ENCODE measurements at regions not wholly inside any gene's neighbourhood (a gene's known extent, or its start where the extent isn't known, plus 50 kb on each side); places are given as distances from the start of the nearest gene placed in this dataset.

- POLR2A ChIA-PET (ENCODE audit: unreplicated experiment) = no interaction called here
- Histone ChIP-seq H3K4me1 (ENCODE audit: insufficient read depth, low read length) (no peaks in the 10 kb centered on the region), H3F3A (ENCODE audit: low read length, unreplicated experiment) (no peaks in the 10 kb centered on the region), H3K4me2 (ENCODE audit: low read length) (no peak overlapping the region), H3K27me3 (ENCODE audit: low read length) (peaks cover 10% of the 10 kb centered on the region; the same call in 1 of the 2 replicates), H3K4me3 (ENCODE audit: low read length) (no peak overlapping the region), H4K20me1 (ENCODE audit: low read length) (no peaks in the 10 kb centered on the region), H3K79me2 (ENCODE audit: low read length) (no peaks in the 10 kb centered on the region), H3K9ac (ENCODE audit: low read length) (no peak overlapping the region), H3K9me2 (replicated peaks; ENCODE audit: low read length) (no peaks in the 10 kb centered on the region), H3K27ac (ENCODE audit: low read length) (no peak overlapping the region), H2AFZ (ENCODE audit: low read length) (no peak overlapping the region), H3K36me3 (ENCODE audit: low read depth, low read length) (no peaks in the 10 kb centered on the region), H3K9me3 (ENCODE audit: low read length) (no peaks in the 10 kb centered on the region)
- no peak for DNase-seq
- CTCF ChIA-PET = no interaction called here
- BruUV-seq (replicated peaks) = no TSS peak
- no peak for ATAC-seq
- intact Hi-C loops (cut with micrococcal nuclease) = no loop called here
- TF ChIP-seq EZH2phosphoT487 (IDR thresholded peaks at IDR 0.05; ENCODE audit: borderline replicate concordance, low read length) (no peak), EZH2 (IDR thresholded peaks at IDR 0.05; ENCODE audit: low read length, unreplicated experiment) (no peak)
- TF ChIP-seq, protein P1, sequence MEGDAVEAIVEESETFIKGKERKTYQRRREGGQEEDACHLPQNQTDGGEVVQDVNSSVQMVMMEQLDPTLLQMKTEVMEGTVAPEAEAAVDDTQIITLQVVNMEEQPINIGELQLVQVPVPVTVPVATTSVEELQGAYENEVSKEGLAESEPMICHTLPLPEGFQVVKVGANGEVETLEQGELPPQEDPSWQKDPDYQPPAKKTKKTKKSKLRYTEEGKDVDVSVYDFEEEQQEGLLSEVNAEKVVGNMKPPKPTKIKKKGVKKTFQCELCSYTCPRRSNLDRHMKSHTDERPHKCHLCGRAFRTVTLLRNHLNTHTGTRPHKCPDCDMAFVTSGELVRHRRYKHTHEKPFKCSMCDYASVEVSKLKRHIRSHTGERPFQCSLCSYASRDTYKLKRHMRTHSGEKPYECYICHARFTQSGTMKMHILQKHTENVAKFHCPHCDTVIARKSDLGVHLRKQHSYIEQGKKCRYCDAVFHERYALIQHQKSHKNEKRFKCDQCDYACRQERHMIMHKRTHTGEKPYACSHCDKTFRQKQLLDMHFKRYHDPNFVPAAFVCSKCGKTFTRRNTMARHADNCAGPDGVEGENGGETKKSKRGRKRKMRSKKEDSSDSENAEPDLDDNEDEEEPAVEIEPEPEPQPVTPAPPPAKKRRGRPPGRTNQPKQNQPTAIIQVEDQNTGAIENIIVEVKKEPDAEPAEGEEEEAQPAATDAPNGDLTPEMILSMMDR (conservative IDR thresholded peaks at IDR 0.05; ENCODE audit: low read depth, low read length) = no peak
Observed at GRCh38 chr10:61157182-61157581, 213.2 kb upstream of the RHOBTB1 start.

- Histone ChIP-seq H3K27ac (ENCODE audit: low read length) (no peak overlapping the region), H3K4me2 (ENCODE audit: low read length) (no peak overlapping the region), H3K9ac (ENCODE audit: low read length) (no peak overlapping the region), H3K4me1 (ENCODE audit: insufficient read depth, low read length) (no peaks in the 10 kb centered on the region), H3K9me3 (ENCODE audit: low read length) (no peaks in the 10 kb centered on the region), H3K4me3 (ENCODE audit: low read length) (no peak overlapping the region), H3K79me2 (ENCODE audit: low read length) (no peaks in the 10 kb centered on the region), H3K36me3 (ENCODE audit: low read depth, low read length) (no peaks in the 10 kb centered on the region), H4K20me1 (ENCODE audit: low read length) (no peaks in the 10 kb centered on the region), H2AFZ (ENCODE audit: low read length) (no peak overlapping the region), H3K27me3 (ENCODE audit: low read length) (peaks cover 15% of the 10 kb centered on the region; the same call in 1 of the 2 replicates), H3K9me2 (replicated peaks; ENCODE audit: low read length) (no peaks in the 10 kb centered on the region), H3F3A (ENCODE audit: low read length, unreplicated experiment) (no peaks in the 10 kb centered on the region)
- no peak for TF ChIP-seq EZH2phosphoT487 (IDR thresholded peaks at IDR 0.05; ENCODE audit: borderline replicate concordance, low read length)
- TF ChIP-seq, protein P1 (conservative IDR thresholded peaks at IDR 0.05; ENCODE audit: low read depth, low read length) = no peak
- no peak for TF ChIP-seq EZH2 (IDR thresholded peaks at IDR 0.05; ENCODE audit: low read length, unreplicated experiment)
- no TSS peak for BruUV-seq (replicated peaks)
- CTCF ChIA-PET = interaction anchor here (0.6 kb wide), 1 partner anchor 479 kb away, joined by 6 read pairs; no protein-coding TSS in a partner anchor
- no peak for ATAC-seq
- intact Hi-C loops (cut with micrococcal nuclease) = no loop called here
- DNase-seq = no peak
- POLR2A ChIA-PET (ENCODE audit: unreplicated experiment) = no interaction called here
Observed at GRCh38 chr10:61153771-61154170, 209.8 kb upstream of the RHOBTB1 start.

- BruUV-seq (replicated peaks) = no TSS peak
- no peak overlapping the region for H3K4me3 ChIP-seq (ENCODE audit: low read length)
- TF ChIP-seq EZH2 (IDR thresholded peaks at IDR 0.05; ENCODE audit: low read length, unreplicated experiment) (no peak), EZH2phosphoT487 (IDR thresholded peaks at IDR 0.05; ENCODE audit: borderline replicate concordance, low read length) (no peak)
- TF ChIP-seq, protein P1 (conservative IDR thresholded peaks at IDR 0.05; ENCODE audit: low read depth, low read length) = no peak
- ChIA-PET CTCF (no interaction called here), POLR2A (ENCODE audit: unreplicated experiment) (no interaction called here)
- ATAC-seq = no peak
- no peak overlapping the region for H3K9ac ChIP-seq (ENCODE audit: low read length)
- no peaks in the 10 kb centered on the region for H3F3A ChIP-seq (ENCODE audit: low read length, unreplicated experiment)
- peak; percentile 30 for DNase-seq
- no peaks in the 10 kb centered on the region for H3K9me2 ChIP-seq (replicated peaks; ENCODE audit: low read length)
- no peaks in the 10 kb centered on the region for H3K4me1 ChIP-seq (ENCODE audit: insufficient read depth, low read length)
- H3K4me2 ChIP-seq (ENCODE audit: low read length) = no peak overlapping the region
- H4K20me1 ChIP-seq (ENCODE audit: low read length) = no peaks in the 10 kb centered on the region
- H3K36me3 ChIP-seq (ENCODE audit: low read depth, low read length) = no peaks in the 10 kb centered on the region
- peaks cover 20% of the 10 kb centered on the region; the same call in 1 of the 2 replicates for H3K27me3 ChIP-seq (ENCODE audit: low read length)
- no peak overlapping the region for H2AFZ ChIP-seq (ENCODE audit: low read length)
- intact Hi-C loops (cut with micrococcal nuclease) = no loop called here
- no peaks in the 10 kb centered on the region for H3K79me2 ChIP-seq (ENCODE audit: low read length)
- no peaks in the 10 kb centered on the region for H3K9me3 ChIP-seq (ENCODE audit: low read length)
- no peak overlapping the region for H3K27ac ChIP-seq (ENCODE audit: low read length)
Observed at GRCh38 chr10:61151059-61151458, 207.1 kb upstream of the RHOBTB1 start.
